ENCODE measurements at regions not wholly inside any gene's neighbourhood (a gene's known extent, or its start where the extent isn't known, plus 50 kb on each side); places are given as distances from the start of the nearest gene placed in this dataset.

DNA sequence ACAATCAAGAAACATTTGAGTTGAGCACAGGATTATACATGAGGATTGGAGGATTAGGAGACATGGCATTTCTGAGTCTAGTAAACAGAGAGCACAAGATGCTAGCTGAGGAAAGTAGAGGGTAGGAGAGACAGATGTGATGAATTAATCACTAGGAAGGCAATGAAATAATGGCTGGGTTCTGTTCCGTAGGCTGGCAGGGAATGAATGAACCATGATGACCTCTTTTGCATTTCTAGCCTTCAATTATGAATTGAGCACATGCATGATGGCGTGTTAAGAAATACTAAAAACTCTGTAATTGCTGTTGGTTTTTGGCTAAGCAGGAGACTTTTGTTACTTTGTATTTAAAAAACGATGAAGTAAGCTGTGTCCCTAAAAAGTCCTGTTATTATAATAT lies 420.0 kb upstream of the TLE4 start:
- Histone ChIP-seq H3K36me3 (ENCODE audit: control insufficient read depth, insufficient read depth, low read length) (no peaks in the 10 kb centered on the region), H3K9ac (ENCODE audit: low read length) (no peak overlapping the region), H3K27me3 (ENCODE audit: control insufficient read depth, insufficient read depth, low read length) (no peaks in the 10 kb centered on the region), H3K27ac (ENCODE audit: low read depth, low read length) (no peak overlapping the region), H3K4me3 (ENCODE audit: low read length) (no peak overlapping the region), H3K4me1 (ENCODE audit: control insufficient read depth, insufficient read depth, low read length) (no peaks in the 10 kb centered on the region)

DNA sequence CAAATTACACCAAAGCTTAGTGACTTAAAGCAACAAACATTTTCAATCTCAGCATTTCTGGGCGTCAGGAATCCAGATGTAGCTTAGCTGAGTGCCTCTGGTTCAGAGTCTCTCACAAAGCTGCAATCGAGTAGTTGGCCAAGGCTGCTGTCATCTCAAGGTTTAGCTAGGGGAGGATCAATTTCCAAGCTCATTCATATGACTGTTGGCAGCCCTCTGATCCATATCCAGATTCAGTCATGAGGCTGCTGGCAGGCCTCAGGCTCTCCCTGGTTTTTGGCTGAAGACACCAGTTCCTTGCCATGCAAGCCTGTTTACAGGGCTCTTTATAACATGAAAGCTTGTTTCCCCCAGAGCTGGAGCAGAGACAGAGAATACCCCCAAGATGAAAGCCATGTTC lies 419.5 kb upstream of the TLE4 start:
- no peak overlapping the region for H3K9ac ChIP-seq (ENCODE audit: low read length)
- no peak overlapping the region for H3K4me3 ChIP-seq (ENCODE audit: low read length)
- no peak overlapping the region for H3K27ac ChIP-seq (ENCODE audit: low read depth, low read length)
- no peaks in the 10 kb centered on the region for H3K36me3 ChIP-seq (ENCODE audit: control insufficient read depth, insufficient read depth, low read length)
- no peaks in the 10 kb centered on the region for H3K27me3 ChIP-seq (ENCODE audit: control insufficient read depth, insufficient read depth, low read length)
- no peaks in the 10 kb centered on the region for H3K4me1 ChIP-seq (ENCODE audit: control insufficient read depth, insufficient read depth, low read length)

GRCh38 chr9:79154806-79155205 lies 417.0 kb upstream of the TLE4 start:
- no peaks in the 10 kb centered on the region for H3K4me1 ChIP-seq (ENCODE audit: control insufficient read depth, insufficient read depth, low read length)
- no peaks in the 10 kb centered on the region for H3K27me3 ChIP-seq (ENCODE audit: control insufficient read depth, insufficient read depth, low read length)
- H3K9ac ChIP-seq (ENCODE audit: low read length), result no peak overlapping the region
- H3K27ac ChIP-seq (ENCODE audit: low read depth, low read length), result no peak overlapping the region
- H3K36me3 ChIP-seq (ENCODE audit: control insufficient read depth, insufficient read depth, low read length), result no peaks in the 10 kb centered on the region
- no peak overlapping the region for H3K4me3 ChIP-seq (ENCODE audit: low read length)

GRCh38 chr9:79155308-79155707 lies 416.5 kb upstream of the TLE4 start:
- no peak overlapping the region for H3K9ac ChIP-seq (ENCODE audit: low read length)
- no peaks in the 10 kb centered on the region for H3K36me3 ChIP-seq (ENCODE audit: control insufficient read depth, insufficient read depth, low read length)
- no peaks in the 10 kb centered on the region for H3K27me3 ChIP-seq (ENCODE audit: control insufficient read depth, insufficient read depth, low read length)
- H3K4me1 ChIP-seq (ENCODE audit: control insufficient read depth, insufficient read depth, low read length), result no peaks in the 10 kb centered on the region
- H3K4me3 ChIP-seq (ENCODE audit: low read length), result no peak overlapping the region
- no peak overlapping the region for H3K27ac ChIP-seq (ENCODE audit: low read depth, low read length)

DNA sequence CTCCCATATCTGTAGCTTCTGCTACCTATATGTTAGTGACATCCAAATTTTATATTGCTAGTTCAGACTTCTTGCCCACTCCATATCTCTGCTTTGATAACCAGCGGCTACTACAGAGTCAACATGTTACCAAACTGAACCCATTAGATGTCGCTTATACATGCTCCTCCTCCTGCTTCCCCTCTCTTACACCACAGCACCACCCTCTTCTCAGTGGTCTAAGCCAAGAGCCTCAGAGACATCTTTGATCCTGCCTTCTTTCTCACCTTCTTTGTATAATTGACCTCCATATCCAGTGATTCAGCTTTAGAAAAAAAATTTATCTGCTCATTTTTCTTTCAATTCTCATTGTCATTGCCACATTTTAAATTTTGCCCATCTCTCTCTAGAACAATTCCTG lies 408.2 kb upstream of the TLE4 start:
- no peaks in the 10 kb centered on the region for H3K4me1 ChIP-seq (ENCODE audit: control insufficient read depth, insufficient read depth, low read length)

GRCh38 chr9:79164406-79164805 lies 407.4 kb upstream of the TLE4 start:
- Histone ChIP-seq H3K36me3 (ENCODE audit: control insufficient read depth, insufficient read depth, low read length) (no peaks in the 10 kb centered on the region), H3K9ac (ENCODE audit: low read length) (no peak overlapping the region), H3K4me3 (ENCODE audit: low read length) (no peak overlapping the region), H3K27me3 (ENCODE audit: control insufficient read depth, insufficient read depth, low read length) (no peaks in the 10 kb centered on the region), H3K4me1 (ENCODE audit: control insufficient read depth, insufficient read depth, low read length) (no peaks in the 10 kb centered on the region), H3K27ac (ENCODE audit: low read depth, low read length) (no peak overlapping the region)

More for the DNA sequence above, 408.2 kb upstream of the TLE4 start:
- Histone ChIP-seq H3K27me3 (ENCODE audit: control insufficient read depth, insufficient read depth, low read length) (no peaks in the 10 kb centered on the region), H3K36me3 (ENCODE audit: control insufficient read depth, insufficient read depth, low read length) (no peaks in the 10 kb centered on the region), H3K9ac (ENCODE audit: low read length) (no peak overlapping the region), H3K4me3 (ENCODE audit: low read length) (no peak overlapping the region), H3K27ac (ENCODE audit: low read depth, low read length) (no peak overlapping the region)

DNA sequence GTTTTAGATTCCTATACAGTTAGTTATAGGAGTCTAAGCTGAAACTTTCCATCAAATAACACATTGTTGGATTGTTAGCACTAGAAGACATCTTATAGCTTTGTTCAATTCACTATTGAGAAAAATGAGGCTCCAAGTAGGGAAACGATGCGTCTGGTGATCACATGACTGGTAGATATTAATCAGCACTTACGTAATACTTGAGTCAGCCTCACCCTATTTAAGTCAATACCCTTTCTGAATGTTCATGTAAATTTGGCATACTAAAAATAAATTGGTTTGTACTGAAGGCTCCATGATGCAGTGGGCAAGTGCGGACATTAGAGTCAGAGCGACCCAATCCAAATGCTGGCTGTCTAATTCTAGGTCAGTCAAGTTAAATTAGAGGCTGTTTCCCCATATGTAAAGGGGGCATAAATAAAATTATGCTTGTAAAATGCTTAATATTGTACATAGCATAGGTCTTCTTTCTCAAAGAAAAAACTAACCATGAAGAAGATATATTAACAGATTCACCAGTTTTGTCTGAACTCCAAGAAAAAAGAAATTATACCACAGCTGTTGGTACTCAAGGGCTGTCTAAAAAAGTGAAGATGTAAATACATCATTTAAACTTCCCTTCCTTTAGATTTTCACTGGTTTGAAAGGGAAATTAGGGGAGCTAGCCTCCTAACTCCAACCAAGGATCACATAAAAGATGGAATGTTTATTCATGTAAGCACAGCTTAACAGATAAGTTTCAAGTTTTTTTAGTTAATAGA lies 406.6 kb upstream of the TLE4 start:
- Histone ChIP-seq H3K27me3 (ENCODE audit: control insufficient read depth, insufficient read depth, low read length) (no peaks in the 10 kb centered on the region), H3K27ac (ENCODE audit: low read depth, low read length) (no peak overlapping the region), H3K9ac (ENCODE audit: low read length) (no peak overlapping the region), H3K4me1 (ENCODE audit: control insufficient read depth, insufficient read depth, low read length) (no peaks in the 10 kb centered on the region), H3K4me3 (ENCODE audit: low read length) (no peak overlapping the region), H3K36me3 (ENCODE audit: control insufficient read depth, insufficient read depth, low read length) (no peaks in the 10 kb centered on the region)

- Histone ChIP-seq H3K27me3 (ENCODE audit: control insufficient read depth, insufficient read depth, low read length) (no peaks in the 10 kb centered on the region), H3K4me1 (ENCODE audit: control insufficient read depth, insufficient read depth, low read length) (no peaks in the 10 kb centered on the region), H3K4me3 (ENCODE audit: low read length) (no peak overlapping the region), H3K27ac (ENCODE audit: low read depth, low read length) (no peak overlapping the region), H3K36me3 (ENCODE audit: control insufficient read depth, insufficient read depth, low read length) (no peaks in the 10 kb centered on the region), H3K9ac (ENCODE audit: low read length) (no peak overlapping the region)
Observed at GRCh38 chr9:79166005-79166404, 405.8 kb upstream of the TLE4 start.

DNA sequence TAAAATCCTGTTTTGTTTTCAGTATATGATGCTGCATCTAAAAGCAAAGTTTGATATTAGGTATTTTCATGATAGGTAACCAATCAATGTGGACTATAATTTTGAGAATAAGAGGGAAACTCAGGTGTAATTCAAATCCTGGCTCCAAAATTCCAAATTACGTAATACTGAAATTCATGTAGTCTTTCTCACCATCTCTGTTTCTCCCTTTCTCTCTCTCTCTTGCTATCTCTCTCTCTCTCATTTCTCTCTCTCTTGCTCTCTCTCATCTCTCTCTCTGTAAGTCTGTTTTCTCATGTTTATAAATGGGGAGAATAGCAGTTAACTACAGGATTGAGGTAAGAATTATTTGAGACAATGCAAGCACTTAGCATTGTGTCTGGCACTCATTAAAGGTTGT lies 401.1 kb upstream of the TLE4 start:
- Histone ChIP-seq H3K36me3 (ENCODE audit: control insufficient read depth, insufficient read depth, low read length) (no peaks in the 10 kb centered on the region), H3K27me3 (ENCODE audit: control insufficient read depth, insufficient read depth, low read length) (no peaks in the 10 kb centered on the region), H3K9ac (ENCODE audit: low read length) (no peak overlapping the region), H3K4me3 (ENCODE audit: low read length) (no peak overlapping the region), H3K27ac (ENCODE audit: low read depth, low read length) (no peak overlapping the region), H3K4me1 (ENCODE audit: control insufficient read depth, insufficient read depth, low read length) (no peaks in the 10 kb centered on the region)

DNA sequence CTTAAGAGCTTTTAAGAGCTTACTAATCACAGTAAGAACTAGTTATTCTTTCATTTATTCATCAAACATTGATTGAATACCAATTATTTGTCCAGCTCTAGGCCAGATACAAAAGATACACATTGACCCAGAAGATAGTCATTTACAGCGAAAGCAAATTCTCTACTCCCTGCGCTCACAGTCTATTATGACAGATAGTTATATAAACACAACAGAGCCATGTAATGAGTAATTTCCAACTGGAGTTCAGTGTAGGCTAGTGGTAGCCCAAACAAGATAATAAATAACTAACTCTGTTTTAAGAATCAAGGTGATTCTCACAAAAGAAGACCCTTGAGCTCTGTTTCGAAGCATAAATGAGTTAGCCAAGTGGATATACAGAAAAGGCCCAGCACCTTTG lies 397.8 kb upstream of the TLE4 start:
- Histone ChIP-seq H3K9ac (ENCODE audit: low read length) (no peak overlapping the region), H3K4me1 (ENCODE audit: control insufficient read depth, insufficient read depth, low read length) (no peaks in the 10 kb centered on the region), H3K4me3 (ENCODE audit: low read length) (no peak overlapping the region), H3K36me3 (ENCODE audit: control insufficient read depth, insufficient read depth, low read length) (no peaks in the 10 kb centered on the region), H3K27ac (ENCODE audit: low read depth, low read length) (no peak overlapping the region), H3K27me3 (ENCODE audit: control insufficient read depth, insufficient read depth, low read length) (no peaks in the 10 kb centered on the region)

DNA sequence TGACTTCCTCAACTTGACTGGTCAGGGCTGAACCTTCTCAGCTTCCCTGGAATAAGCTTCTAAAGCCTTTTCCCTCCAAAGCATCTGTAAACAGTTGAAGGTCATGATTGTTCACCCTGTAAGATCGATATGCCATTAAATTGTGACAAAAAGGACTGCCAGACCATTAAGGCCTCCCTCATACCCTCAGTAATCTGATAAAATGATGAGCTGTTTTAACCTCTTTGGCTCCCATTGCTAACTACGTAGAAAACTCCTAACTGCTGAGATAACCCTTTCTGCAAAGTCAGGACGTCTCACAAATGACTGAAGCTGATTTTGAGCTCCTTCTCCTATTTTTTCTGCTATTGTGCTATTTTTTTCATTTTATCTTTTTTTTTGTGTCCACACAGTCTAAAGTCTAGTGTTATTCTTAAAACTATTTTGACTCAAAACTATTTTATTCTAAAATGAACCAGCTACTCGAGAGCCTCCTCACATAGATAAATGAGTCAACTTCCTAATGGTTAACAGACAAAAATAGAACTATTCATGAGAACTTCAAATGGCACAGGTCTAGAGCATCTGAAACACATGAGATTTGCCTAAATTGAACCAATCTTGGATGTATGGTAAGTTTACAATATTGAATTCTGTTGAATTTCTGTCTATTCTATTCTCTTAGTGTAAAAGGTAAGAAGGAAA lies 395.6 kb upstream of the TLE4 start:
- Histone ChIP-seq H3K27me3 (ENCODE audit: control insufficient read depth, insufficient read depth, low read length) (no peaks in the 10 kb centered on the region), H3K27ac (ENCODE audit: low read depth, low read length) (no peak overlapping the region), H3K4me1 (ENCODE audit: control insufficient read depth, insufficient read depth, low read length) (no peaks in the 10 kb centered on the region), H3K4me3 (ENCODE audit: low read length) (no peak overlapping the region), H3K36me3 (ENCODE audit: control insufficient read depth, insufficient read depth, low read length) (no peaks in the 10 kb centered on the region), H3K9ac (ENCODE audit: low read length) (no peak overlapping the region)

DNA sequence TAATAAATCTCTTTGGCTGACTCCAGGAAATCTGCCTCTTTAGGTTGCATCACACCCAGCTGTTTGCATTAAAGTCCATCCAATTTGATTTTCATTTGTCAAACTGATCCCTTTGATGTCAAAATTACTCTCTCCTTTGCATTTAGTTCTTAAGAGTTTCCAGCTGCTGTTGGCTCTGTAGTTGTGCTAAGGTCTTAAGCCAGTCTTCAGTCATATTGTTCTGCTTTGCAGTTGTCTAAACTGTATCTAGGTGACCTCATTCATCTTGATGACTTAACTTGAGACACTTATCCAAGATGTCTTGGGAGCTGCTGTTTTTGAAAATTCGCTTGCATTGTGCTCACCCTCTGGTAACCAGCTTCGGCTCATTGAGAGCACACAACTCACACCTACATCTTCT lies 386.9 kb upstream of the TLE4 start:
- Histone ChIP-seq H3K4me3 (ENCODE audit: low read length) (no peak overlapping the region), H3K27me3 (ENCODE audit: control insufficient read depth, insufficient read depth, low read length) (no peaks in the 10 kb centered on the region), H3K9ac (ENCODE audit: low read length) (no peak overlapping the region), H3K4me1 (ENCODE audit: control insufficient read depth, insufficient read depth, low read length) (no peaks in the 10 kb centered on the region), H3K36me3 (ENCODE audit: control insufficient read depth, insufficient read depth, low read length) (no peaks in the 10 kb centered on the region), H3K27ac (ENCODE audit: low read depth, low read length) (no peak overlapping the region)

DNA sequence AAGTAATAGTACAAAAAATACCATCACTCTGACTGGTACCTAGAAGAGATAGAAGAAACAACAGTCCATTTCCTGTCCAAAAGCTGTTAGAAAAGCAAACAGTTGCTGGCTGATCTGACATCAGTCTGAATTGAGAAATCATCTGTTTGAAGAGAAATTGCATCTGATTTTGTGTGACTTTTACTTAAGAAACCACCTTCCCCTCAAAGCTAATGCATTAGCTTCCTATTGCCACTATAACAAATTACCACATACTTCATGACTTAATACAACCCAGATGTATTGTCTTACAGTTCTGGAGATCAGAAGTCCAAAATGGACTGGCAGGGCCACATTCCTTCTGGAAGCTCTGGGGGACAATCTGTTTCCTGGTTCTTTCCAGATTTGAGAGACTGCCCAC lies 385.9 kb upstream of the TLE4 start:
- no peak overlapping the region for H3K9ac ChIP-seq (ENCODE audit: low read length)
- H3K27me3 ChIP-seq (ENCODE audit: control insufficient read depth, insufficient read depth, low read length), result no peaks in the 10 kb centered on the region
- H3K4me1 ChIP-seq (ENCODE audit: control insufficient read depth, insufficient read depth, low read length), result no peaks in the 10 kb centered on the region
- no peaks in the 10 kb centered on the region for H3K36me3 ChIP-seq (ENCODE audit: control insufficient read depth, insufficient read depth, low read length)
- H3K27ac ChIP-seq (ENCODE audit: low read depth, low read length), result no peak overlapping the region
- no peak overlapping the region for H3K4me3 ChIP-seq (ENCODE audit: low read length)

Measured in rectal smooth muscle tissue (tissue), 1 donor.